ENCODE measurements at regions not wholly inside any gene's neighbourhood (a gene's known extent, or its start where the extent isn't known, plus 50 kb on each side); places are given as distances from the start of the nearest gene placed in this dataset.

- no peaks in the 10 kb centered on the region for H3K27me3 ChIP-seq (ENCODE audit: control insufficient read depth, insufficient read depth, low read length)
Measured at GRCh38 chr14:65331652-65332051, 80.9 kb upstream of the FUT8 start.

GRCh38 chr14:65332141-65332871 lies 80.2 kb upstream of the FUT8 start:
- Histone ChIP-seq H3K36me3 (ENCODE audit: control insufficient read depth, insufficient read depth, low read length) (no peaks in the 10 kb centered on the region), H3K4me3 (ENCODE audit: low read depth in 2 of 2, low read length in 2 of 2) (no peak overlapping the region), H3K9me3 (ENCODE audit: control insufficient read depth, insufficient read depth, low read depth, low read length) (no peaks in the 10 kb centered on the region), H3K27ac (ENCODE audit: low read length) (no peak overlapping the region), H3K4me1 (ENCODE audit: control insufficient read depth, insufficient read depth, low read length) (no peaks in the 10 kb centered on the region), H3K27me3 (ENCODE audit: control insufficient read depth, insufficient read depth, low read length) (no peaks in the 10 kb centered on the region)
- ATAC-seq (no peak), DNase-seq (ENCODE audit: low read depth, low spot score) (no peak)
- ChIA-PET CTCF (no interaction called here), POLR2A (no interaction called here)
- in situ Hi-C loops (cut with HindIII; ENCODE audit: low pct_unique_long_range_greater_than_20kb, low sequenced_read_pairs) (no loop called here), intact Hi-C loops (cut with micrococcal nuclease; ENCODE audit: unreplicated experiment) (no loop called here)
- BruUV-seq (replicated peaks): no TSS peak
- TF ChIP-seq TCF7L2 (IDR thresholded peaks at IDR 0.05; ENCODE audit: low read depth, low read length) (no peak), CTCF (IDR thresholded peaks at IDR 0.05) (no peak), POLR2AphosphoS5 (IDR thresholded peaks at IDR 0.05; ENCODE audit: low read depth, low read length) (no peak), REST (IDR thresholded peaks at IDR 0.05; ENCODE audit: insufficient read depth in 1 of 2, low read depth in 2 of 2, low read length in 1 of 2) (no peak), SIN3A (IDR thresholded peaks at IDR 0.05; ENCODE audit: borderline replicate concordance, insufficient read depth, low read depth, low read length) (no peak)

More at GRCh38 chr14:65331652-65332051, 80.9 kb upstream of the FUT8 start:
- Histone ChIP-seq H3K9me3 (ENCODE audit: control insufficient read depth, insufficient read depth, low read depth, low read length) (no peaks in the 10 kb centered on the region), H3K27ac (ENCODE audit: low read length) (no peak overlapping the region), H3K36me3 (ENCODE audit: control insufficient read depth, insufficient read depth, low read length) (no peaks in the 10 kb centered on the region), H3K4me1 (ENCODE audit: control insufficient read depth, insufficient read depth, low read length) (no peaks in the 10 kb centered on the region), H3K4me3 (ENCODE audit: low read depth in 2 of 2, low read length in 2 of 2) (no peak overlapping the region)
- POLR2A ChIA-PET: no interaction called here
- no peak for ATAC-seq
- CTCF ChIA-PET: no interaction called here
- in situ Hi-C loops (cut with HindIII; ENCODE audit: low pct_unique_long_range_greater_than_20kb, low sequenced_read_pairs): no loop called here
- DNase-seq (ENCODE audit: low read depth, low spot score): no peak
- no TSS peak for BruUV-seq (replicated peaks)
- TF ChIP-seq CTCF (IDR thresholded peaks at IDR 0.05) (no peak), REST (IDR thresholded peaks at IDR 0.05; ENCODE audit: insufficient read depth in 1 of 2, low read depth in 2 of 2, low read length in 1 of 2) (no peak), TCF7L2 (IDR thresholded peaks at IDR 0.05; ENCODE audit: low read depth, low read length) (no peak), POLR2AphosphoS5 (IDR thresholded peaks at IDR 0.05; ENCODE audit: low read depth, low read length) (no peak), SIN3A (IDR thresholded peaks at IDR 0.05; ENCODE audit: borderline replicate concordance, insufficient read depth, low read depth, low read length) (no peak)
- intact Hi-C loops (cut with micrococcal nuclease; ENCODE audit: unreplicated experiment): no loop called here

Data from Panc1 (cell line).